H9 (cell line): ENCODE measurements at regions not wholly inside any gene's neighbourhood (a gene's known extent, or its start where the extent isn't known, plus 50 kb on each side); places are given as distances from the start of the nearest gene placed in this dataset.

Experiments used
- DNase-seq: peaks from one replicate; pipeline ENCODE4 v3.0.0-alpha.2; 2017
- H2AFZ ChIP-seq: one replicate; pipeline ENCODE4 v1.6.1; 2013; ENCODE audit warnings: mild to moderate bottlenecking, low read length, control low read depth, moderate library complexity
- H2AK5ac ChIP-seq: 2 replicates; pipeline ENCODE4 v1.6.1; 2013; ENCODE audit warnings: low read length, control low read depth, mixed read lengths; ENCODE audit not compliant: insufficient read length
- H2BK120ac ChIP-seq: one replicate; pipeline ENCODE4 v1.6.1; 2013; ENCODE audit warnings: low read depth, mild to moderate bottlenecking, low read length, control low read depth, inconsistent platforms; ENCODE audit not compliant: poor library complexity, severe bottlenecking
- H2BK12ac ChIP-seq: 2 replicates; pipeline ENCODE4 v1.6.1; 2013; ENCODE audit warnings: low read length, control low read depth, mixed read lengths, low read depth; ENCODE audit not compliant: insufficient read length
- H2BK15ac ChIP-seq: 2 replicates; pipeline ENCODE4 v1.6.1; 2013; ENCODE audit warnings: low read depth, low read length, control low read depth
- H2BK20ac ChIP-seq: one replicate; pipeline ENCODE4 v1.6.1; 2013; ENCODE audit warnings: low read depth, mild to moderate bottlenecking, low read length, control low read depth, inconsistent platforms; ENCODE audit not compliant: poor library complexity, severe bottlenecking
- H2BK5ac ChIP-seq: 2 replicates; pipeline ENCODE4 v1.6.1; 2013; ENCODE audit warnings: low read length, control low read depth, mixed read lengths; ENCODE audit not compliant: insufficient read length
- H3K14ac ChIP-seq: 2 replicates; pipeline ENCODE4 v1.6.1; 2013; ENCODE audit warnings: low read length, control low read depth; ENCODE audit not compliant: insufficient read depth
- H3K18ac ChIP-seq: 2 replicates; pipeline ENCODE4 v1.6.1; 2013; ENCODE audit warnings: low read depth, mild to moderate bottlenecking, mixed read lengths, low read length, control low read depth; ENCODE audit not compliant: insufficient read length
- H3K23ac ChIP-seq: 2 replicates; pipeline ENCODE4 v1.6.1; 2013; ENCODE audit warnings: low read length, control low read depth, mixed read lengths, low read depth; ENCODE audit not compliant: insufficient read length
- H3K23me2 ChIP-seq: 2 replicates; pipeline ENCODE4 v1.6.1; 2013; ENCODE audit warnings: low read depth, mild to moderate bottlenecking, mixed read lengths, low read length, control low read depth; ENCODE audit not compliant: insufficient read length, poor library complexity, severe bottlenecking
- H3K27ac ChIP-seq: 2 replicates; pipeline ENCODE4 v1.5.1; 2013; ENCODE audit warnings: low read length, control low read depth, mixed read lengths, low read depth; ENCODE audit not compliant: insufficient read length
- H3K27me3 ChIP-seq: 2 replicates; pipeline ENCODE4 v1.6.1; 2013; ENCODE audit warnings: low read length, control low read depth, inconsistent platforms; ENCODE audit not compliant: insufficient read depth
- H3K4ac ChIP-seq: 2 replicates; pipeline ENCODE4 v1.6.1; 2013; ENCODE audit warnings: low read depth, mild to moderate bottlenecking, control low read depth, inconsistent platforms, low read length, moderate library complexity
- H3K4me1 ChIP-seq: 2 replicates; pipeline ENCODE4 v1.6.1; 2013; ENCODE audit warnings: low read length, control low read depth, inconsistent platforms; ENCODE audit not compliant: insufficient read depth
- H3K4me2 ChIP-seq: 2 replicates; pipeline ENCODE4 v1.6.1; 2013; ENCODE audit warnings: low read length, control low read depth, mixed read lengths; ENCODE audit not compliant: insufficient read length, insufficient read depth
- H3K56ac ChIP-seq: 2 replicates; pipeline ENCODE4 v1.6.1; 2013; ENCODE audit warnings: low read depth, mild to moderate bottlenecking, mixed read lengths, low read length, control low read depth; ENCODE audit not compliant: insufficient read length
- H3K79me1 ChIP-seq: 2 replicates; pipeline ENCODE4 v1.6.1; 2013; ENCODE audit warnings: low read depth, mild to moderate bottlenecking, moderate library complexity, low read length, control low read depth, inconsistent platforms; ENCODE audit not compliant: insufficient read depth, poor library complexity, severe bottlenecking
- H3K79me2 ChIP-seq: 2 replicates; pipeline ENCODE4 v1.6.1; 2013; ENCODE audit warnings: low read length, control low read depth, inconsistent platforms; ENCODE audit not compliant: insufficient read depth
- H3K9ac ChIP-seq: 2 replicates; pipeline ENCODE4 v1.6.1; 2013; ENCODE audit warnings: low read length, control low read depth, mixed read lengths; ENCODE audit not compliant: insufficient read length; ENCODE audit errors: extremely low read depth
- H3K9me3 ChIP-seq: one replicate; pipeline ENCODE4 v1.6.1; 2013; ENCODE audit warnings: low read depth, low read length, inconsistent platforms; ENCODE audit not compliant: control insufficient read depth
- H3T11ph ChIP-seq: one replicate; pipeline ENCODE4 v1.6.1; 2013; ENCODE audit warnings: mild to moderate bottlenecking, low read length, control low read depth, inconsistent platforms
- H4K20me1 ChIP-seq: one replicate; pipeline ENCODE4 v1.6.1; 2013; ENCODE audit not compliant: control insufficient read depth, insufficient read length, insufficient read depth
- H4K5ac ChIP-seq: 2 replicates; pipeline ENCODE4 v1.6.1; 2013; ENCODE audit warnings: low read depth, mild to moderate bottlenecking, mixed read lengths, low read length, control low read depth; ENCODE audit not compliant: insufficient read length
- H4K8ac ChIP-seq: replicated peaks from 2 replicates; pipeline ENCODE4 v1.6.1; 2013; ENCODE audit warnings: low read length, control low read depth, mixed read lengths, low read depth; ENCODE audit not compliant: insufficient read length
- H4K91ac ChIP-seq: 2 replicates; pipeline ENCODE4 v1.6.1; 2013; ENCODE audit warnings: low read depth, mild to moderate bottlenecking, moderate library complexity, mixed read lengths, low read length, control low read depth; ENCODE audit not compliant: insufficient read length
- H3K27ac Mint-ChIP-seq, 3 experiments: 2 replicates in 2 of 3; 3 replicates in 1 of 3; pipeline ENCODE4 v1.8.0; 2020 to 2021; ENCODE audit warnings: mixed read lengths in 3 of 3, mild to moderate bottlenecking in 1 of 3, moderate library complexity in 1 of 3
- H3K27me3 Mint-ChIP-seq: 2 replicates; pipeline ENCODE4 v1.8.0; 2021; ENCODE audit warnings: low read depth, mild to moderate bottlenecking, moderate library complexity, mixed read lengths
- H3K36me3 Mint-ChIP-seq, 3 experiments: 2 replicates in 2 of 3; 3 replicates in 1 of 3; pipeline ENCODE4 v1.8.0; 2020 to 2021; ENCODE audit warnings: low read depth in 3 of 3, mixed read lengths in 3 of 3; ENCODE audit not compliant: insufficient read depth in 1 of 3
- H3K4me1 Mint-ChIP-seq, 2 experiments: 2 replicates each; pipeline ENCODE4 v1.8.0; 2020; ENCODE audit warnings: mixed read lengths in 2 of 2
- H3K4me3 Mint-ChIP-seq, 2 experiments: 2 replicates in 1 of 2; 3 replicates in 1 of 2; pipeline ENCODE4 v1.8.0; 2020 to 2021; ENCODE audit warnings: mild to moderate bottlenecking in 2 of 2, mixed read lengths in 2 of 2, moderate library complexity in 1 of 2
- H3K9me3 Mint-ChIP-seq, 2 experiments: 2 replicates in 1 of 2; 3 replicates in 1 of 2; pipeline ENCODE4 v1.8.0; 2020; ENCODE audit warnings: mild to moderate bottlenecking in 2 of 2, mixed read lengths in 2 of 2, moderate library complexity in 1 of 2
- TF ChIP-seq, protein P1 (sequence below): fragments of 200-600 bp; sonication (generic); conservative IDR thresholded peaks from 3 replicates; pipeline ENCODE4 v1.8.0; 2021; ENCODE audit warnings: antibody characterized with exemption, mild to moderate bottlenecking

DNA sequence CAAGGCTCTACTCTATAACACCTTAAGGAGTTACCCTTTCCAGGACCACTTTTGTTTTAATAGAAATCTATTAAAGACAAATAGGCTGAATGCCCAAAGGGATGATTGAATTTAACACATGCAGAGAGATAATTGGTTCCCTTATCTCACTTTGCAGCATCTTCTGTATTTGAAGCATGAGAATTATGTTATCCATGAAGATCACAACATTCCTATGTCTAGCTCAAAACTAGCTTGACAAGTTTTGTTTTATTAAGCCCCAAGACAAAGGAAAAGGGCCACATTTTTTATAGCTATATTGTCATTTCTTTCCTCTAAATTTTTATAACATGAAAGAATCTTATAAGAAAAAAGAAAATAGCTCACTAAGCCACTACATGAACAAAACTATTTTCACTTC, 57.9 kb upstream of the FTMT start:
- H3K4me3 Mint-ChIP-seq: no peak overlapping the region

More for the DNA sequence above, 57.9 kb upstream of the FTMT start:
- Histone ChIP-seq H3K18ac (no peak overlapping the region), H3K14ac (no peak overlapping the region), H2AFZ (no peak overlapping the region), H2BK120ac (no peak overlapping the region), H3K4me1 (no peaks in the 10 kb centered on the region), H4K8ac (no peak overlapping the region), H2BK15ac (no peak overlapping the region), H3T11ph (no peak overlapping the region), H3K27me3 (no peaks in the 10 kb centered on the region), H4K5ac (no peak overlapping the region), H2AK5ac (no peak overlapping the region), H4K20me1 (no peaks in the 10 kb centered on the region), H2BK20ac (no peak overlapping the region), H3K9ac (no peak overlapping the region), H3K23ac (no peak overlapping the region), H3K9me3 (no peaks in the 10 kb centered on the region), H3K4ac (no peak overlapping the region), H3K23me2 (no peaks in the 10 kb centered on the region), H2BK5ac (no peak overlapping the region), H3K56ac (no peak overlapping the region), H4K91ac (no peak overlapping the region), H3K79me2 (no peaks in the 10 kb centered on the region), H3K79me1 (no peaks in the 10 kb centered on the region), H3K27ac (no peak overlapping the region), H2BK12ac (no peak overlapping the region), H3K4me2 (no peak overlapping the region)
- TF ChIP-seq, protein P1, sequence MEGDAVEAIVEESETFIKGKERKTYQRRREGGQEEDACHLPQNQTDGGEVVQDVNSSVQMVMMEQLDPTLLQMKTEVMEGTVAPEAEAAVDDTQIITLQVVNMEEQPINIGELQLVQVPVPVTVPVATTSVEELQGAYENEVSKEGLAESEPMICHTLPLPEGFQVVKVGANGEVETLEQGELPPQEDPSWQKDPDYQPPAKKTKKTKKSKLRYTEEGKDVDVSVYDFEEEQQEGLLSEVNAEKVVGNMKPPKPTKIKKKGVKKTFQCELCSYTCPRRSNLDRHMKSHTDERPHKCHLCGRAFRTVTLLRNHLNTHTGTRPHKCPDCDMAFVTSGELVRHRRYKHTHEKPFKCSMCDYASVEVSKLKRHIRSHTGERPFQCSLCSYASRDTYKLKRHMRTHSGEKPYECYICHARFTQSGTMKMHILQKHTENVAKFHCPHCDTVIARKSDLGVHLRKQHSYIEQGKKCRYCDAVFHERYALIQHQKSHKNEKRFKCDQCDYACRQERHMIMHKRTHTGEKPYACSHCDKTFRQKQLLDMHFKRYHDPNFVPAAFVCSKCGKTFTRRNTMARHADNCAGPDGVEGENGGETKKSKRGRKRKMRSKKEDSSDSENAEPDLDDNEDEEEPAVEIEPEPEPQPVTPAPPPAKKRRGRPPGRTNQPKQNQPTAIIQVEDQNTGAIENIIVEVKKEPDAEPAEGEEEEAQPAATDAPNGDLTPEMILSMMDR: no peak
- no peak for DNase-seq
- Mint-ChIP-seq H3K27me3 (no peaks in the 10 kb centered on the region), H3K4me1 (peaks cover 12 to 14% of the 10 kb centered on the region in 2 experiments), H3K27ac (no peak overlapping the region), H3K9me3 (peaks cover 0 to 3% of the 10 kb centered on the region in 2 experiments; a peak in 3 of 5 replicates), H3K36me3 (no peaks in the 10 kb centered on the region)
